Loucy (cell line): ENCODE measurements at regions not wholly inside any gene's neighbourhood (a gene's known extent, or its start where the extent isn't known, plus 50 kb on each side); places are given as distances from the start of the nearest gene placed in this dataset.

Experiments
- CTCF ChIP-seq: fragments of 200-600 bp; sonication (generic); conservative IDR thresholded peaks from 2 replicates; pipeline ENCODE4 v1.5.1; 2014; ENCODE audit warnings: mild to moderate bottlenecking, antibody characterized with exemption, low read length
- EZH2phosphoT487 ChIP-seq: fragments of 200-600 bp; IDR thresholded peaks from 2 replicates; pipeline ENCODE4 v1.6.1; 2018; ENCODE audit warnings: antibody characterized with exemption, mild to moderate bottlenecking, moderate library complexity, borderline replicate concordance

- TF ChIP-seq CTCF = no peak
- TF ChIP-seq EZH2phosphoT487 = no peak
Observed at GRCh38 chr11:81089242-81089641, 1644.4 kb downstream of the FAM181B start.
